ENCODE measurements at regions not wholly inside any gene's neighbourhood (a gene's known extent, or its start where the extent isn't known, plus 50 kb on each side); places are given as distances from the start of the nearest gene placed in this dataset.

- Histone ChIP-seq H3K27ac (ENCODE audit: low read depth) (no peak overlapping the region), H3K4me1 (ENCODE audit: insufficient read depth) (no peaks in the 10 kb centered on the region), H3K4me3 (ENCODE audit: low read depth, low read length) (no peak overlapping the region), H3K36me3 (ENCODE audit: insufficient read depth) (no peaks in the 10 kb centered on the region)
- WGBS: 43% methylated on average over 2 of the region's 2 CpGs
- DNase-seq (ENCODE audit: extremely low spot score): no peak
These were observed 140.7 kb downstream of the MAP3K7 start for GRCh38 chr6:90446164-90446563.

DNA sequence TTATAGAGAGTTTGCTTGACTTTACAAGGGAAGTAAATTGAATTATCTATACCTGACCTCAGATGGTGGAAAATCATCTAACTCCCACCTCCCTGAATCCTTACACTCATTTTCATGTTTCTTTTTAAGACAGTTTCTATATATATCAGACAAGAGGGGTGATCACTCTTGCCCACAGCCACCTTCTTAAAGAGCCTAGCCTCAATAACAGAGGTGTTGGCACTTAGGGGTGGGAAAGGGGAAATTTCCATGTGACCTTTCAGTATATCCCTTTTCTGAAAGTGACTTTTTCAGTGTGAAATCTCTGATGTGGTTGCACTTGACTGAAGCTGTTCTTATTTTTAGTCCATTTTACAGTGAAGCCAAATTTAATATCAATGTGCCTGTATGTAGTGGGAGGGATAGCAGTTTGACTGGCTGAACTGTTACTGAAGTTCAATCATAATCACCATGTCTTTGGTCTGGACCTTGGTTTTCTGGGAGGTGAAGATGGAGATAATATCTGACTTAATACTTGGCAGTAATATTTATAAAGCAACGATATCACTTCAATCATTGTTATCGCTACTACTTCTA, 141.3 kb downstream of the MAP3K7 start:
- no peak overlapping the region for H3K27ac ChIP-seq (ENCODE audit: low read depth)
- DNase-seq (ENCODE audit: extremely low spot score): no peak
- H3K4me3 ChIP-seq (ENCODE audit: low read depth, low read length): no peak overlapping the region
- no peaks in the 10 kb centered on the region for H3K36me3 ChIP-seq (ENCODE audit: insufficient read depth)
- 62% methylated on average over 2 of the region's 2 CpGs for WGBS
- H3K4me1 ChIP-seq (ENCODE audit: insufficient read depth): no peaks in the 10 kb centered on the region

- H3K4me1 ChIP-seq (ENCODE audit: insufficient read depth): no peaks in the 10 kb centered on the region
- no peak overlapping the region for H3K27ac ChIP-seq (ENCODE audit: low read depth)
These were observed 142.6 kb downstream of the MAP3K7 start for GRCh38 chr6:90444160-90444714.

GRCh38 chr6:90442366-90442765, 144.5 kb downstream of the MAP3K7 start:
- no peaks in the 10 kb centered on the region for H3K36me3 ChIP-seq (ENCODE audit: insufficient read depth)
- DNase-seq (ENCODE audit: extremely low spot score): no peak
- no peaks in the 10 kb centered on the region for H3K4me1 ChIP-seq (ENCODE audit: insufficient read depth)
- 58% methylated on average over 1 of the region's 1 CpG for WGBS
- H3K27ac ChIP-seq (ENCODE audit: low read depth): no peak overlapping the region
- H3K4me3 ChIP-seq (ENCODE audit: low read depth, low read length): no peak overlapping the region

More at GRCh38 chr6:90444160-90444714, 142.6 kb downstream of the MAP3K7 start:
- no peak overlapping the region for H3K4me3 ChIP-seq (ENCODE audit: low read depth, low read length)
- H3K36me3 ChIP-seq (ENCODE audit: insufficient read depth): no peaks in the 10 kb centered on the region
- DNase-seq (ENCODE audit: extremely low spot score): no peak
- 76% methylated on average over 8 of the region's 8 CpGs for WGBS

DNA sequence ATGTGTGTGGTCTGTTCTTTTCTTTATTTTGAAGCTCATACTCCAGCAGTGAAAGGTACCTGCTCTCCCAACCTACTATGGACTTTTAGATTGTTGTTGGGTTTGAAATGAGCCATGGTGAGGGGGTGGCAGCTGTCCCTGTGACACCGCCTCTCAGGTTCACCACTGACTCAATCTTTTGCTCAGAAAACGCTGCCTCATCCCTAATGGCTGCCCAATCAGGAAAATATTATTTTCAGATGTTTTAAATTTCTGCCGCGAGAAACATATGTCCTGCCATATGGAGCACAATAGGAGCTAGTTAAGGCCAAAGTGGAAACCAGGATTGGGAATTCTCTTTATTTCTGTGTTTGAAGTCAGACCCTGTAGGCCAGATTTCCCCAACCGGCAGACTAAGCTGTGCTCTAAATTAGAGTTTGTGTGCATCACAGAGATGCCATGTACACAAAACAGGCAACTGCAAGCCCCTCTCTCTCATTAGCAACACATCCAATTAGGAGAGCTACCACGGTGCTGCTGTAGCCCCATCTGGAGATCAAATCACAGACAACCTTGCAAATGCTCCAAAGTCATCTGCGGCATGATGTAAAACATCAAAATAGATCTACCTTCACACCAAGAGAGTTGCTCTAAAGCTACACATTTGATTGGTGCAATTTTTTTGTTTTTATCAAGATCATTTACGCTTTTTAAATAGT, 144.1 kb upstream of the BACH2 start:
- H3K4me1 ChIP-seq (ENCODE audit: insufficient read depth): no peaks in the 10 kb centered on the region
- WGBS: 80% methylated on average over 8 of the region's 8 CpGs
- H3K36me3 ChIP-seq (ENCODE audit: insufficient read depth): no peaks in the 10 kb centered on the region
- no peak for DNase-seq (ENCODE audit: extremely low spot score)
- no peak overlapping the region for H3K27ac ChIP-seq (ENCODE audit: low read depth)
- no peak overlapping the region for H3K4me3 ChIP-seq (ENCODE audit: low read depth, low read length)

- WGBS: 79% methylated on average over 2 of the region's 2 CpGs
- Histone ChIP-seq H3K4me1 (ENCODE audit: insufficient read depth) (no peaks in the 10 kb centered on the region), H3K36me3 (ENCODE audit: insufficient read depth) (no peaks in the 10 kb centered on the region), H3K4me3 (ENCODE audit: low read depth, low read length) (no peak overlapping the region), H3K27ac (ENCODE audit: low read depth) (no peak overlapping the region)
- DNase-seq (ENCODE audit: extremely low spot score): no peak
These were observed 142.9 kb upstream of the BACH2 start for GRCh38 chr6:90439586-90439985.

GRCh38 chr6:90436403-90436802, 139.8 kb upstream of the BACH2 start:
- 77% methylated on average over 1 of the region's 1 CpG for WGBS

DNA sequence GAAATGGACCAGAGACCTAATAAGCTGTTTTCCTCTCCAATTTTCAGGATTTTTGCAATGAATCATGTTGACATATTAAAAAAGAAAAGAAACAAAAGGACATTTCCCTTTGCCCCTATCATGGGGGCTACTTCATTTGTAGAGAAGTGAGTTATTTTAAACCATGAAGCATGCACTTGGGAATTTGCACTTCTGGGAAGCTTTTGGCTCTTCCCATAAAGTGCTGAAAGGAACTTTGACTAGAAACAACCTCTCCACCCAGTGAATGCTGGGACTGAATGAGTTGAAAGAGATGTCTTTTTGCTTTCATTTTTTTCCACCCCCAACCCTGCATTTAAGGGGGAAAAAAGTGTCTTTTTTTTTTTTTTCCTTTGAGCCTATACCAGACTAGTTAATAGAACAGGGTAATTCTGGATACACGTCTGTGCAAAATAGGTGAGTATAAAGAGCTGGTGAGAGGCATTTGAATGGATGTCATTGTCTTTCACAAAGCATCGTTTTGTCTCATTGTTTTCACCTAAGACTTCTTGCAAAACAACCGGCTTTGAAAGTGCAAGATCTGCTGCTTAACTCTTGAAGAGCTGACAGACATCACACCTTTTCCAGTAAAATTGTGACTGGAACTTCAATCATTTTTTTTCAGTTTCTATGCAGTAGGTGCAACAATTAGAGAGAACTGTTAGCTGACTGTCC, 138.7 kb upstream of the BACH2 start:
- WGBS: 37% methylated on average over 3 of the region's 3 CpGs
- no peaks in the 10 kb centered on the region for H3K36me3 ChIP-seq (ENCODE audit: insufficient read depth)

More at GRCh38 chr6:90436403-90436802, 139.8 kb upstream of the BACH2 start:
- no peak for DNase-seq (ENCODE audit: extremely low spot score)
- Histone ChIP-seq H3K36me3 (ENCODE audit: insufficient read depth) (no peaks in the 10 kb centered on the region), H3K4me3 (ENCODE audit: low read depth, low read length) (no peak overlapping the region), H3K27ac (ENCODE audit: low read depth) (no peak overlapping the region), H3K4me1 (ENCODE audit: insufficient read depth) (no peaks in the 10 kb centered on the region)

GRCh38 chr6:90434094-90434493, 137.5 kb upstream of the BACH2 start:
- WGBS: 97% methylated on average over 1 of the region's 1 CpG
- DNase-seq (ENCODE audit: extremely low spot score): no peak

More for the DNA sequence above, 138.7 kb upstream of the BACH2 start:
- H3K4me3 ChIP-seq (ENCODE audit: low read depth, low read length): no peak overlapping the region
- no peaks in the 10 kb centered on the region for H3K4me1 ChIP-seq (ENCODE audit: insufficient read depth)
- no peak overlapping the region for H3K27ac ChIP-seq (ENCODE audit: low read depth)
- no peak for DNase-seq (ENCODE audit: extremely low spot score)

GRCh38 chr6:90432937-90433336, 136.3 kb upstream of the BACH2 start:
- Histone ChIP-seq H3K4me3 (ENCODE audit: low read depth, low read length) (no peak overlapping the region), H3K4me1 (ENCODE audit: insufficient read depth) (no peaks in the 10 kb centered on the region), H3K36me3 (ENCODE audit: insufficient read depth) (no peaks in the 10 kb centered on the region), H3K27ac (ENCODE audit: low read depth) (no peak overlapping the region)
- DNase-seq (ENCODE audit: extremely low spot score): no peak

More at GRCh38 chr6:90434094-90434493, 137.5 kb upstream of the BACH2 start:
- H3K27ac ChIP-seq (ENCODE audit: low read depth): no peak overlapping the region
- no peak overlapping the region for H3K4me3 ChIP-seq (ENCODE audit: low read depth, low read length)
- no peaks in the 10 kb centered on the region for H3K36me3 ChIP-seq (ENCODE audit: insufficient read depth)
- no peaks in the 10 kb centered on the region for H3K4me1 ChIP-seq (ENCODE audit: insufficient read depth)

- DNase-seq (ENCODE audit: extremely low spot score): no peak
- WGBS: 88% methylated on average over 3 of the region's 3 CpGs
- Histone ChIP-seq H3K4me1 (ENCODE audit: insufficient read depth) (no peaks in the 10 kb centered on the region), H3K36me3 (ENCODE audit: insufficient read depth) (no peaks in the 10 kb centered on the region), H3K27ac (ENCODE audit: low read depth) (no peak overlapping the region), H3K4me3 (ENCODE audit: low read depth, low read length) (no peak overlapping the region)
These were observed 135.6 kb upstream of the BACH2 start for GRCh38 chr6:90432041-90432775.

DNA sequence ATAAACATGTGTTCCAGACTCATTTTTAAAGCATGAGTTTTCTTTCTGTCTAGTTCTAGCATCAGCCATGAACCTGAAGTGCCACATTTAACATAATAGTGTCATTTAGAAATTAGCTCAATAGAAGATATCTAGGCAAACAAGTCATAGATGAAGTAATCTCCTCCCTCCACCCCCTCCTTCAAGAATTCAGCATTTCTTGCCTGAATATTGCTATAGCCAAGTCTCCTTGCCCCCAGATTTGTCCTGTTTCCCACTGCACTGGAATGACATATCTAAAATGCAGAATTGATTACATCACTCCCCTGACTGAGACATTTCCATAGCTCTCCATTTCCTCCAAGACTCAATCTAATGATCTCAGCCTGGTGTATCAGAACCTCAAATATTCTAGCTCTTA, 134.9 kb upstream of the BACH2 start:
- Histone ChIP-seq H3K4me1 (ENCODE audit: insufficient read depth) (no peaks in the 10 kb centered on the region), H3K27ac (ENCODE audit: low read depth) (no peak overlapping the region), H3K4me3 (ENCODE audit: low read depth, low read length) (no peak overlapping the region), H3K36me3 (ENCODE audit: insufficient read depth) (no peaks in the 10 kb centered on the region)
- no peak for DNase-seq (ENCODE audit: extremely low spot score)

- Histone ChIP-seq H3K4me1 (ENCODE audit: insufficient read depth) (no peaks in the 10 kb centered on the region), H3K36me3 (ENCODE audit: insufficient read depth) (no peaks in the 10 kb centered on the region), H3K27ac (ENCODE audit: low read depth) (no peak overlapping the region), H3K4me3 (ENCODE audit: low read depth, low read length) (no peak overlapping the region)
- DNase-seq (ENCODE audit: extremely low spot score): no peak
These were observed 133.1 kb upstream of the BACH2 start for GRCh38 chr6:90429713-90430112.
